AG10803 (cell line): ENCODE measurements at regions not wholly inside any gene's neighbourhood (a gene's known extent, or its start where the extent isn't known, plus 50 kb on each side); places are given as distances from the start of the nearest gene placed in this dataset.

Source experiments
- DNase-seq: peaks from one replicate; pipeline ENCODE4 v3.0.0; 2010; ENCODE audit warnings: low read depth
- H3K4me3 ChIP-seq: 2 replicates; pipeline ENCODE4 v1.5.1; 2011; ENCODE audit warnings: mild to moderate bottlenecking, low read length, control low read depth
- TF ChIP-seq, protein P1 (sequence below): conservative IDR thresholded peaks from 2 replicates; pipeline ENCODE4 v1.5.1; 2011; ENCODE audit warnings: mild to moderate bottlenecking, low read length, control low read depth, inconsistent platforms

DNA sequence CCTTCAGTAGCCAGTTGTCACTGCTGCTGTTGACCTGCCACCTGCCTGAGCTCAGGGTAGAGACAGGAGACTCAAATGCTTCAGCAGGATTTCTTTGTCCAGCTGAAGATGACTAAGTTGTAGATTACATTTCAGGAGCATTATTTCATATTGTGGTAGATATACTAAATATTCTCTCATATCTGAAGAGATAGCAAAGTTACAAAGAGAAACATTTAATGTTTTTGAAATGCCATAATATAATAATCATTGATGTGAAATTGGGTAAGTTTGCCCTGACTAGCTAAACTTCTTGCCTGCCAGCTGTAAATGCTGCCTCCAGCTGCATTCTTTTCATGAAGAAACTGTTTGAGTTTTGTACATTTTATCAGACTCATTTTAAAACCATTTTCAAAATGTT lies 247.6 kb upstream of the CNKSR2 start:
- H3K4me3 ChIP-seq, result no peak overlapping the region

DNA sequence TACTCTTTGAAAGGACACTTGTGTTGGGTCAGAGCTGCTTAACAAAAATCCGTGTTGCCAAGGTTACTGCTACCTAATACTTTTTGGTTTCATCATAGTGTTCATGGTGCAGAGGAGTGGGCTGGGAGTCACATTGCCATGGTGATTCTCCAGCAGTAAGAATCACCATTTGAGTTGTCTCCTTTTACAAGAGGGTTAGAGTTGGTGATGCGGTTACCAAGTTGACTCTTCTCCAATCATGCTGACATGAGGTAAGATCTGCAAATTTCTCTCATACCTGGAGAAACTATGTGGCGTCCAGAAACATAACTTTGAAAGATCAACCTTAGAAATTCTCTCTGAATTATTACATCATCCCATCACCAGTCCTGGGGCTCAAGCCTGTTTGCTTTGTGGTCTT lies 242.9 kb upstream of the CNKSR2 start:
- no peak overlapping the region for H3K4me3 ChIP-seq
- DNase-seq, result no peak
- TF ChIP-seq, protein P1, sequence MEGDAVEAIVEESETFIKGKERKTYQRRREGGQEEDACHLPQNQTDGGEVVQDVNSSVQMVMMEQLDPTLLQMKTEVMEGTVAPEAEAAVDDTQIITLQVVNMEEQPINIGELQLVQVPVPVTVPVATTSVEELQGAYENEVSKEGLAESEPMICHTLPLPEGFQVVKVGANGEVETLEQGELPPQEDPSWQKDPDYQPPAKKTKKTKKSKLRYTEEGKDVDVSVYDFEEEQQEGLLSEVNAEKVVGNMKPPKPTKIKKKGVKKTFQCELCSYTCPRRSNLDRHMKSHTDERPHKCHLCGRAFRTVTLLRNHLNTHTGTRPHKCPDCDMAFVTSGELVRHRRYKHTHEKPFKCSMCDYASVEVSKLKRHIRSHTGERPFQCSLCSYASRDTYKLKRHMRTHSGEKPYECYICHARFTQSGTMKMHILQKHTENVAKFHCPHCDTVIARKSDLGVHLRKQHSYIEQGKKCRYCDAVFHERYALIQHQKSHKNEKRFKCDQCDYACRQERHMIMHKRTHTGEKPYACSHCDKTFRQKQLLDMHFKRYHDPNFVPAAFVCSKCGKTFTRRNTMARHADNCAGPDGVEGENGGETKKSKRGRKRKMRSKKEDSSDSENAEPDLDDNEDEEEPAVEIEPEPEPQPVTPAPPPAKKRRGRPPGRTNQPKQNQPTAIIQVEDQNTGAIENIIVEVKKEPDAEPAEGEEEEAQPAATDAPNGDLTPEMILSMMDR, result no peak

More for the DNA sequence above, 247.6 kb upstream of the CNKSR2 start:
- no peak for DNase-seq
- TF ChIP-seq, protein P1, result no peak

DNA sequence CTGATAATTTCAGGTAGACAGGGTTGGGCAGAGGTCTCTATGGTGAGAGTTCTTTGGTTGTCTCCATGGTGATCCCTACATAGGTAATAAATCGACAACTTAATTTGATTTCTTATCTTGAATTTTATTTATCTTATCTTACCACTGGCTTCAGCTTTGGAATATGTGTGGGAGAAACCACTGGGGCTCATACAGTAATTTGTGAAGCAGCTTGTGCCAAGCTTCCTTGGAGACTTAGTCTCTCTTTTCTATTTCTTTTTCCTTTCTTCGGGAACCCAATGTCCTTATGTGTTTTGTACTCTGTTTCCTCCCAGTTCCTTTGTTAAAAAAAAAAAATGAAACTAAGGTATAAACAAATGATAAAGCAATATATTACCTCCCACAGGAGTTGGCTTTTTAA lies 242.4 kb upstream of the CNKSR2 start:
- TF ChIP-seq, protein P1, result no peak
- no peak overlapping the region for H3K4me3 ChIP-seq
- DNase-seq, result no peak

DNA sequence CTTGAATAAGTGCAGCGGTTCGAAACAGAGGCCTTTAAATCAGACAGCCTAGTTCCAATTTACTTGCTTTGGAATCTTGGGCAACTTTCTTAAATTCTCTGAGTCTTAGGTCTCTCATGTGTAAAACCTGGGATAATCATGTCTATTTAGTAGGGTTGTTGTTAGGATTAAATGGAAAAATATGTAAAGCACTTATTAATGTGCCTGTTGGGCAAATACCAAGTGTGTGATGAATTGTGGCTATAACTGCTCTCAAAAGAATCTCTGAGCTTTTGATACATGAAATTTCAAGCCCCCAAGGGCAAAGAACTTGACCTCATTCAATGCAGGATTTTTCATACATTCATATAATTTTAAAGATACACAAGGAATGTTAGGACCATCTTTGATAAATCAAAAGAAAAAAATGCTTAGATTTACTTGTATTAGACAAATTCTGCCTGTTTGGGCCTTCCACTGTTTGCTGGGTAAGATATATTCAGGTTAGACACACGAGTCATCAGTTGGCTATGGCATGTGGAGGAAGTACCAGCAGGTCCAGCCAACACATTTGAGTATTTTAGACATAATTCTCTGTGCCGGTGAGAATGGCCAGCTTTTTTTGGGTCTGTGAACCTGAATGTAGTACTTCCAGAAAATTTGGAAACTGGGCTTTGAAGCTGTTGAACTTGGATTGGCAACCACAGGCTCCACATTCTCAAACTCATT lies 241.4 kb upstream of the CNKSR2 start:
- DNase-seq, result no peak
- H3K4me3 ChIP-seq, result no peak overlapping the region
- TF ChIP-seq, protein P1, result no peak

DNA sequence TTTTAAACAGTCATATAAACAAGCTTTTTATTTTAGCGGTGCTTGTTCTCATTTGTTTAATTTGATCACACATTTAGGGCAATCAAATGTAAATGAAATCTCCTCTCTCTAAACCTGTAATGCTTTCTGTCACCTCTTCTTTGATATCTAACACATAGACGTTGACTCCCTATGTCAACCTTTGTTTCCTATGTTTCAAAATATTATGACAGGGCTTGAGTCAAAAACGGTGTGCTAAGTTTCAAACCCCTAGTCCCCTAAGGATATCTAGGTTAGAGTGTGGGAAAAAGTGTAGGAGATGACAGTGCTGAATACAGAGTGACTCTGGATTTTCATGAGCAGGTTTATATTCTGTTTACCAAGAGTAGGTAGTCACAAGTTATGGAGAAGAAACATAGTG lies 224.0 kb upstream of the CNKSR2 start:
- no peak for DNase-seq
- TF ChIP-seq, protein P1, result no peak
- no peak overlapping the region for H3K4me3 ChIP-seq

DNA sequence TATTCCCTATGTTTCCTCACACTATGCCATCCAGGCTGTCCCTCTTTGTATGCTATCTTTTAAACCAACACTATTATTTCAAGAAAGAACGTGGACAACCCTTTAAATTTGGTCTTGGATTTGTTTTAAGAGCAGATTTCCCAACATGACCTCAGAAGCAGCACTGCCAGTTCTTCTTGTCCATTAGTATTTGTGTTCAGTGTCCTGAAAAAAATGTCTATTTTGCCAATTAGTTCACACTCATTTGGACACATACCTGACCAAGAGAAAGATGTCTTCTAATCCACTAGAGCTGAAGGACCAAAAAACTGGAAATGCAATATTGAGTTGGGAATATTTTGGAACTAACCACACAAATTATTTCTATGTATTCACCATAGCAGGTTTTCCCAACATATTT lies 223.2 kb upstream of the CNKSR2 start:
- TF ChIP-seq, protein P1, result no peak
- no peak for DNase-seq
- H3K4me3 ChIP-seq, result no peak overlapping the region

DNA sequence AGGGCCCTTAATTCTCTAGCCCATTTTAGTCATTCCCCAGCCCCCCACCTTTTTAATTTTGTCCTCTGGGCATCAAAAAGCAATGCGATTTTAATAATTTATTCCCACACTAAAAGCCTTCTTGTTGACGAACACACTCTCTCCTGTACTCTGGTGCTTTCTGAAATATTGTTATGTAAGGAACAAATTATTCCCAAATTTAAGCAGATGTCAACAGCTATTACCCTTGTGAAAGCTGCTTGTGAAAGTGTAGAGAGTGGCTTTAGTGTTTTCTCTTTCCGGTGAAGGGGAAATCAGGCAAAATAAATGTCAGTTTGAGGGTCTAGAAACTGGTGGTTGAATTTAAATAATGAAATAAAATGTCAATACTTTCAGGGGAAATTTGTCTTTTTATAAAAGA lies 221.2 kb upstream of the CNKSR2 start:
- H3K4me3 ChIP-seq, result no peak overlapping the region
- DNase-seq, result no peak
- TF ChIP-seq, protein P1, result no peak
